A549 (cell line): ENCODE measurements at regions not wholly inside any gene's neighbourhood (a gene's known extent, or its start where the extent isn't known, plus 50 kb on each side); places are given as distances from the start of the nearest gene placed in this dataset.

Source experiments
- JUN ChIP-seq, 2 experiments: fragments of >200 bp; sonication (Bioruptor Twin); formaldehyde crosslinking; IDR thresholded peaks; 2 replicates in 1 of 2; 3 replicates in 1 of 2; pipeline ENCODE4 v1.6.1; 2016 to 2017
- JUNB ChIP-seq: fragments of >200 bp; sonication (Bioruptor Twin); formaldehyde crosslinking; IDR thresholded peaks from 2 replicates; pipeline ENCODE4 v1.6.1; 2016
- POLR2A ChIP-seq: IDR thresholded peaks from 2 replicates; pipeline ENCODE4 v1.6.1; 2012; ENCODE audit warnings: mild to moderate bottlenecking, low read length
- POLR2AphosphoS2 ChIP-seq: conservative IDR thresholded peaks from 2 replicates; pipeline ENCODE4 v1.6.1; 2012; ENCODE audit warnings: low read length, improper control_type of control experiment, inconsistent platforms
- RAD21 ChIP-seq, 2 experiments: fragments of >200 bp in 1 of 2; sonication (Bioruptor Twin) in 1 of 2; formaldehyde crosslinking in 1 of 2; IDR thresholded peaks in 1 of 2; conservative IDR thresholded peaks in 1 of 2; 2 replicates in 1 of 2; 3 replicates in 1 of 2; pipeline ENCODE4 v1.6.1; 2012 to 2018; ENCODE audit warnings: inconsistent platforms in 1 of 2
- RFX5 ChIP-seq: fragments of 450-650 bp; IDR thresholded peaks from 2 replicates; pipeline ENCODE4 v1.7.1; 2014; ENCODE audit warnings: antibody characterized with exemption, mild to moderate bottlenecking, moderate library complexity
- SREBF2 ChIP-seq: fragments of 450-650 bp; IDR thresholded peaks from 2 replicates; pipeline ENCODE4 v1.6.1; 2014; ENCODE audit warnings: mild to moderate bottlenecking, moderate library complexity
- ZFP36 ChIP-seq: fragments of 450-650 bp; IDR thresholded peaks from 2 replicates; pipeline ENCODE4 v1.6.1; 2014; ENCODE audit warnings: borderline replicate concordance; ENCODE audit not compliant: partially characterized antibody
- TF ChIP-seq, protein P1 (sequence below): fragments of >200 bp; sonication (Bioruptor Twin); formaldehyde crosslinking; IDR thresholded peaks from 3 replicates; pipeline ENCODE4 v1.5.1; 2016
- TF ChIP-seq, protein P2 (sequence below): IDR thresholded peaks from 2 replicates; pipeline ENCODE4 v1.6.1; 2012

DNA sequence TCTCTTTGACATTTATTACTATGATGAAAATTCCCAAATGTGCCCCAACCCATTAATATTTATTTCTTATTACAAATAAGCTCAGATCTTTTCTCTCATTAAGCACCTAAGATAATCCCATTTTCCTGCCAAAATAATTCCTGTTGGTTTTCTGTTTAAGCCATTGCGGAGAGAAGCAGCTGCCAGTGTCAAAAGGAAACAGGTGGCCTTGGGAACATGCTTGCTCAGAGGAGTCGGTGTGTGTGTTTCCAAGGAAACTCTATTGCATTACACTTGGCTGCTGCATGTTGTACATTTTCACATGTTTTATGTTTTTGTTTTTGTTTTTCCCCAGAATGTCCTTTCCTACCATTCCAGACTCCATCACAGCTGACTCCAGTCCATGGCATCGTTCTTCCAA lies 56.4 kb downstream of the CD24 start:
- TF ChIP-seq, protein P1, sequence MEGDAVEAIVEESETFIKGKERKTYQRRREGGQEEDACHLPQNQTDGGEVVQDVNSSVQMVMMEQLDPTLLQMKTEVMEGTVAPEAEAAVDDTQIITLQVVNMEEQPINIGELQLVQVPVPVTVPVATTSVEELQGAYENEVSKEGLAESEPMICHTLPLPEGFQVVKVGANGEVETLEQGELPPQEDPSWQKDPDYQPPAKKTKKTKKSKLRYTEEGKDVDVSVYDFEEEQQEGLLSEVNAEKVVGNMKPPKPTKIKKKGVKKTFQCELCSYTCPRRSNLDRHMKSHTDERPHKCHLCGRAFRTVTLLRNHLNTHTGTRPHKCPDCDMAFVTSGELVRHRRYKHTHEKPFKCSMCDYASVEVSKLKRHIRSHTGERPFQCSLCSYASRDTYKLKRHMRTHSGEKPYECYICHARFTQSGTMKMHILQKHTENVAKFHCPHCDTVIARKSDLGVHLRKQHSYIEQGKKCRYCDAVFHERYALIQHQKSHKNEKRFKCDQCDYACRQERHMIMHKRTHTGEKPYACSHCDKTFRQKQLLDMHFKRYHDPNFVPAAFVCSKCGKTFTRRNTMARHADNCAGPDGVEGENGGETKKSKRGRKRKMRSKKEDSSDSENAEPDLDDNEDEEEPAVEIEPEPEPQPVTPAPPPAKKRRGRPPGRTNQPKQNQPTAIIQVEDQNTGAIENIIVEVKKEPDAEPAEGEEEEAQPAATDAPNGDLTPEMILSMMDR, result no peak
- TF ChIP-seq, protein P2, sequence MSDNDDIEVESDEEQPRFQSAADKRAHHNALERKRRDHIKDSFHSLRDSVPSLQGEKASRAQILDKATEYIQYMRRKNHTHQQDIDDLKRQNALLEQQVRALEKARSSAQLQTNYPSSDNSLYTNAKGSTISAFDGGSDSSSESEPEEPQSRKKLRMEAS, result no peak
- TF ChIP-seq ZFP36, result no peak
- no peak for TF ChIP-seq SREBF2
- TF ChIP-seq RAD21 (conservative IDR thresholded peaks at IDR 0.05 in 1 of 2, IDR thresholded peaks at IDR 0.05 in 1 of 2), result no peak
- no peak for TF ChIP-seq JUNB
- no peak for TF ChIP-seq JUN (IDR thresholded peaks at IDR 0.05)
- TF ChIP-seq POLR2A, result no peak
- TF ChIP-seq RFX5, result no peak
- TF ChIP-seq POLR2AphosphoS2, result no peak
